ENCODE measurements at regions not wholly inside any gene's neighbourhood (a gene's known extent, or its start where the extent isn't known, plus 50 kb on each side); places are given as distances from the start of the nearest gene placed in this dataset.
"Not testable (repeated sequence)": the region's sequence is repeated elsewhere in the genome, so short reads cannot be mapped to it uniquely, and the experiment has no call there.

GRCh38 chr10:10667466-10667865, 350.2 kb upstream of the CELF2 start:
- in situ Hi-C loops (cut with MboI; ENCODE audit: low sequenced_read_pairs), result no loop called here

GRCh38 chr10:10676972-10677371, 340.7 kb upstream of the CELF2 start:
- in situ Hi-C loops (cut with MboI; ENCODE audit: low sequenced_read_pairs), result no loop called here

- in situ Hi-C loops (cut with MboI; ENCODE audit: low sequenced_read_pairs), result no loop called here
These were observed 340.2 kb upstream of the CELF2 start for GRCh38 chr10:10677479-10677878.

- in situ Hi-C loops (cut with MboI; ENCODE audit: low sequenced_read_pairs), result no loop called here
These were observed 337.2 kb upstream of the CELF2 start for GRCh38 chr10:10680496-10680895.

GRCh38 chr10:10684972-10685371, 332.7 kb upstream of the CELF2 start:
- in situ Hi-C loops (cut with MboI; ENCODE audit: low sequenced_read_pairs), result no loop called here

GRCh38 chr10:10685566-10685965, 332.1 kb upstream of the CELF2 start:
- in situ Hi-C loops (cut with MboI; ENCODE audit: low sequenced_read_pairs), result no loop called here

GRCh38 chr10:10687751-10688150, 329.9 kb upstream of the CELF2 start:
- in situ Hi-C loops (cut with MboI; ENCODE audit: low sequenced_read_pairs), result no loop called here

GRCh38 chr10:10699427-10699826, 318.2 kb upstream of the CELF2 start:
- in situ Hi-C loops (cut with MboI; ENCODE audit: low sequenced_read_pairs), result no loop called here

- in situ Hi-C loops (cut with MboI; ENCODE audit: low sequenced_read_pairs), result no loop called here
These were observed 316.5 kb upstream of the CELF2 start for GRCh38 chr10:10701084-10701611.

GRCh38 chr10:10702211-10702610, 315.5 kb upstream of the CELF2 start:
- in situ Hi-C loops (cut with MboI; ENCODE audit: low sequenced_read_pairs), result no loop called here

GRCh38 chr10:10703382-10703781, 314.3 kb upstream of the CELF2 start:
- in situ Hi-C loops (cut with MboI; ENCODE audit: low sequenced_read_pairs), result no loop called here

GRCh38 chr10:10712155-10712704, 305.4 kb upstream of the CELF2 start:
- in situ Hi-C loops (cut with MboI; ENCODE audit: low sequenced_read_pairs), result no loop called here

GRCh38 chr10:10714327-10714726, 303.3 kb upstream of the CELF2 start:
- in situ Hi-C loops (cut with MboI; ENCODE audit: low sequenced_read_pairs), result no loop called here

GRCh38 chr10:10716972-10717371, 300.7 kb upstream of the CELF2 start:
- in situ Hi-C loops (cut with MboI; ENCODE audit: low sequenced_read_pairs), result no loop called here

GRCh38 chr10:10722422-10722821, 295.2 kb upstream of the CELF2 start:
- in situ Hi-C loops (cut with MboI; ENCODE audit: low sequenced_read_pairs), result no loop called here

- in situ Hi-C loops (cut with MboI; ENCODE audit: low sequenced_read_pairs), result no loop called here
These were observed 292.5 kb upstream of the CELF2 start for GRCh38 chr10:10725196-10725595.

- in situ Hi-C loops (cut with MboI; ENCODE audit: low sequenced_read_pairs), result no loop called here
These were observed 291.6 kb upstream of the CELF2 start for GRCh38 chr10:10726101-10726500.

- in situ Hi-C loops (cut with MboI; ENCODE audit: low sequenced_read_pairs), result not testable (repeated sequence)
These were observed 290.3 kb upstream of the CELF2 start for GRCh38 chr10:10727411-10727810.

- in situ Hi-C loops (cut with MboI; ENCODE audit: low sequenced_read_pairs), result no loop called here
These were observed 289.9 kb upstream of the CELF2 start for GRCh38 chr10:10727812-10728211.

- in situ Hi-C loops (cut with MboI; ENCODE audit: low sequenced_read_pairs), result no loop called here
These were observed 287.1 kb upstream of the CELF2 start for GRCh38 chr10:10730471-10731043.

- in situ Hi-C loops (cut with MboI; ENCODE audit: low sequenced_read_pairs), result no loop called here
These were observed 286.3 kb upstream of the CELF2 start for GRCh38 chr10:10731366-10731765.

GRCh38 chr10:10734356-10735064, 283.2 kb upstream of the CELF2 start:
- in situ Hi-C loops (cut with MboI; ENCODE audit: low sequenced_read_pairs), result no loop called here

Data from HL-60/S4 (cell line).